ENCODE measurements at regions not wholly inside any gene's neighbourhood (a gene's known extent, or its start where the extent isn't known, plus 50 kb on each side); places are given as distances from the start of the nearest gene placed in this dataset.

GRCh38 chr12:102689701-102690100 is 209.3 kb upstream of the IGF1 start:
- TF ChIP-seq POLR2AphosphoS5 (IDR thresholded peaks at IDR 0.05; ENCODE audit: low read depth, low read length) (no peak), TAF1 (IDR thresholded peaks at IDR 0.05; ENCODE audit: borderline replicate concordance, low read depth, low read length) (no peak)

Data from GM12892 (cell line).